Inferior parietal cortex (tissue), 1 donor: ENCODE measurements at regions not wholly inside any gene's neighbourhood (a gene's known extent, or its start where the extent isn't known, plus 50 kb on each side); places are given as distances from the start of the nearest gene placed in this dataset.

Experiments used
- DNase-seq: peaks from one replicate; pipeline ENCODE4 v3.0.0-alpha.2; 2016; ENCODE audit errors: extremely low spot score

- no peak for DNase-seq
These were observed 271.9 kb downstream of the GPM6A start for GRCh38 chr4:175540151-175540550.

- no peak for DNase-seq
These were observed 271.3 kb downstream of the GPM6A start for GRCh38 chr4:175540732-175541131.

- no peak for DNase-seq
These were observed 269.3 kb downstream of the GPM6A start for GRCh38 chr4:175542786-175543185.

GRCh38 chr4:175559126-175559525 is 252.9 kb downstream of the GPM6A start:
- no peak for DNase-seq

- no peak for DNase-seq
These were observed 252.5 kb downstream of the GPM6A start for GRCh38 chr4:175559526-175559925.

- DNase-seq: peak; percentile 77
These were observed 251.5 kb downstream of the GPM6A start for GRCh38 chr4:175560604-175561003.

GRCh38 chr4:175561696-175562095 is 250.4 kb downstream of the GPM6A start:
- DNase-seq: no peak

GRCh38 chr4:175562111-175562510 is 250.0 kb downstream of the GPM6A start:
- DNase-seq: no peak

GRCh38 chr4:175562542-175562941 is 249.5 kb downstream of the GPM6A start:
- peak; percentile 53 for DNase-seq
